Activated CD4-positive, alpha-beta T cell treated with anti-CD3 and anti-CD28 coated beads, Interleukin-2, Interleukin-6, amounts not matched to agents 100 ng/mL and 50 ng/mL, durations not matched to agents 16 hours and 8 hours (primary cell): ENCODE measurements at regions not wholly inside any gene's neighbourhood (a gene's known extent, or its start where the extent isn't known, plus 50 kb on each side); places are given as distances from the start of the nearest gene placed in this dataset.
"Not testable (repeated sequence)": the region's sequence is repeated elsewhere in the genome, so short reads cannot be mapped to it uniquely, and the experiment has no call there.

Experiments used
- DNase-seq: peaks from one replicate; pipeline ENCODE4 v3.0.0-alpha.2; 2020

DNA sequence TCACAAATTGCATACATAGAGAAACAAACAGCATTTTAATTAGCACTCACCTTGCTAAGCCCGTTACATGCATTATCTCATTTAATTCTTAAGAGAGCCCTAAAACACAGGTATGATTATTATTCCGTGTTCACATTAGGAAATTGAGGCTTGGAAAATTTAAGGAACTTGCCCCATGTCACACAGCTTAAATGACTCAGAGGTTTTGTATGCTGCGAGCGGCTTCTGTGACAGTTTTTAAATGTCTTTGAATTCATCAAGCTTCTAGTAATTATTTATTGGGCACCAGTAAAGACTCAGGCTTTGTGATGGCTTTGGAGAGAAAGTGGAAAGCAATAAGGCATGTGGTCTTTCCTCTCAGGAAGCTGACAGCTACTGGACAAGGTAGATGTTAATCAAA is 166.7 kb upstream of the THBS1 start:
- DNase-seq = no peak

DNA sequence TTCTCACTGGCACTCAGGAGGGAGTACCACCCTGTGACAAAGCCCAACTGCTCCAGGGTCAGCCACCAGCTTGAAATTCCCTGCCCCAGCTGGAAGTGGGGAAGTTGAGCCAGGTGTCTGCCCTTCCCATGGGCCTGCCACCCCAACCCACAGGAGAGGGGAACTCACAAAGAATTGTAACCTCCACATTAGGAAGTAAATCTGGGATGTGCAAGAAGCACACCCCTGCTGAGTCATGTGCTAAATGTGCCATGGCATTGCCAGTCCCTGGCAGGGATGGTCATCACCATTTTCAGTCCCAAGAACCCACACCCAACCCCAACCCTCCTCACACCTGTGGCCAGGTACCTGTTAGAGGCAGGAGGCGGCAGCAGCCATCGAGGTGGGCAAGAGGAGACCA is 165.2 kb upstream of the THBS1 start:
- no peak for DNase-seq

DNA sequence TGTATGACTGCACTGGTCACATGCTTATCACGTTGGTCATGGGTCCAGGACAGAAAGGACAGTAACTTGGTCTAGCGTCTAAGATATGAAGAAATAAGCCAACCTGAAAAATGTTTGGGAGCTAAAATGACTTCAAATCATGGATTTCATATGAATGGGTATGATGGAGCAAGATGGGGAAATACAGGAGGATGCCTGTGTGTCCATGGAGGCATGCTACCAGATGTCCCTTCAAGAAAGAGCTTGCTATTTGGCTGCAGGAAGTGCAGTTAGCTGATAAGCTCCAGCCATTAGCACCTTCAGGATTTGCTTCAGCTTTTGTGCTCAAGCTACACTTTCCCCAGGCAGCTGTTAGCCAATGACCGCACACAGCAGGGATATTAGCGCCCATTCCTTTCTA is 164.6 kb upstream of the THBS1 start:
- no peak for DNase-seq

DNA sequence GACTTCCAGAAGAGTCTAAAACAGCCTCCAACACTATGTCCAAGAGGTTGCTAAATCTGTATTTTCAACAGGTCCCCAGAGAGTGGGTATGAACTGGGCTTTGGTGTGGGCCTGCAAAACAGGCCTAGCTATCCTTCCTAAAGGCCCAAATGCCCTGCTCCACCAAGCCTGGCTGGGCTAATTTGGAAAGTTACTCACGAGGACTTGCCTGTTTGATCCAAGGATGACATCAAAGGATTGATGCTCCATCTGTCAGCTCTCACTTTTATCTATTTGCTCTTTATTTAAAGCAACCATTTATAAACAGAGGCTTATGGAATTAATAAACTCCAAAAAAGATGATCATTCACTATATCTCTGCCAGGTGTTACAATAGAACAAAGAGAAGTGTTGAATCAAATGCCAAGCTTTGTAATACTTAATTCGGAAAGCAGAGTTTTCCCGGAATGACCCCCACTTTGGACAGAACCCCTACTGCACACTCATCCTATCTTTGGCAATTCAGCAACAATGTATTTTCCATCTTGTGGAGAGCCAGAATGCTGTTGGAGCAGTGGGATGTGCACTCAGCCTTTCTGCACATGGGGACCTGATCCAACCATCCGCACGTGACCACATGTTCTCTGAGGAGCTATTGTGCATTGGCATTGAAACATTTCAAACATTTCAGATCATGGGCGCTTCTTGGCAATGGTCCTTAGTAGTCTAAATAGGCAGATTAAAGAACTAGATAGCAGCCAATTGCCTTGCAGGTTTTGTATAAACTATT is 163.3 kb upstream of the THBS1 start:
- no peak for DNase-seq

DNA sequence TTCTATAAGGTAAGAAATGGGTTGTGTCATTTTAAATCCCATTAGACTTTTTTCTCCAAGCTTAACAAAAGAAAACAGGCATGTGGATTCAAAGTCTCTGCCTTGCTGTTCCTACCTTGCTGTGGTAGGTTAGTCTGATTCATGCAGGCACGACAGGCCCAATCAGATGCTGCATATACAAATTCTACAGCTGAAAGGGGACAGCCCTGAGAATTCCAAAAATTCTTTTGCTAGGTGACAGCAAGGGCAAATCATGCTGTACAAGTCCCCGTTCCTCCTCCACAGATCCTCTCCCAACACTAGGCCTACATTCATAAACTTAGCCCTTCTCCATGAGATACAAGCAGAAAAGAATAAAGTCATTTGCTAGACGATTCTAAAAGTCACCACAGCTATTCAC is 161.2 kb upstream of the THBS1 start:
- no peak for DNase-seq

DNA sequence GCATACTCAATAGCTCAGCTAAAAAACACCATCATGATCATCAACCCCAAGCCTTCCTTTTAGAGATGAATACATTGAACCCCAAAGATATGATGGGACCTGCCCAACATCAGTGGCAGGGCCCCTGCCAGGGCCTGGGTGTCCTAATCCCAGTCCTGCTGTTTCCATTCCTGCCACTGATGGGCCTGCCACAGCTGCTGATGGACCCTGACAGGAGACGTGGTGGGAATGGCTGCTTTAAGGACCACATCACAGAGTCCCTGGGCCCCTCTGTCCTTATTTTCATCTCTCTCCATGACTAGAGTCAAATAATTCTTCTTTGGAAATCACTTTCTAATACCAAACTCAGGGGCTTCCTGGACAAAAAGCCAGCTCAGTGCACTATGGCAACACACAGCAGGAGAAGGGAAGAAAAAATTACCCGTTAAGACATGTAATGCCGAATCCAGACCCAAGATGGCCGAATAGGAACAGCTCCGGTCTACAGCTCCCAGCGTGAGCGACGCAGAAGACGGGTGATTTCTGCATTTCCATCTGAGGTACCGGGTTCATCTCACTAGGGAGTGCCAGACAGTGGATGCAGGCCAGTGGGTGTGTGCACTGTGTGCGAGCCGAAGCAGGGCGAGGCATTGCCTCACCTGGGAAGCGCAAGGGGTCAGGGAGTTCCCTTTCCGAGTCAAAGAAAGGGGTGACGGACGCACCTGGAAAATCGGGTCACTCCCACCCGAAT is 160.6 kb upstream of the THBS1 start:
- not testable (repeated sequence) for DNase-seq

DNA sequence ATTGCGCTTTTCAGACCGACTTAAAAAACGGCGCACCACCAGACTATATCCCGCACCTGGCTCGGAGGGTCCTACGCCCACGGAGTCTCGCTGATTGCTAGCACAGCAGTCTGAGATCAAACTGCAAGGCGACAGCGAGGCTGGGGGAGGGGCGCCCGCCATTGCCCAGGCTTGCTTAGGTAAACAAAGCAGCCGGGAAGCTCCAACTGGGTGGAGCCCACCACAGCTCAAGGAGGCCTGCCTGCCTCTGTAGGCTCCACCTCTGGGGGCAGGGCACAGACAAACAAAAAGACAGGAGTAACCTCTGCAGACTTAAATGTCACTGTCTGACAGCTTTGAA is 160.1 kb upstream of the THBS1 start:
- not testable (repeated sequence) for DNase-seq

DNA sequence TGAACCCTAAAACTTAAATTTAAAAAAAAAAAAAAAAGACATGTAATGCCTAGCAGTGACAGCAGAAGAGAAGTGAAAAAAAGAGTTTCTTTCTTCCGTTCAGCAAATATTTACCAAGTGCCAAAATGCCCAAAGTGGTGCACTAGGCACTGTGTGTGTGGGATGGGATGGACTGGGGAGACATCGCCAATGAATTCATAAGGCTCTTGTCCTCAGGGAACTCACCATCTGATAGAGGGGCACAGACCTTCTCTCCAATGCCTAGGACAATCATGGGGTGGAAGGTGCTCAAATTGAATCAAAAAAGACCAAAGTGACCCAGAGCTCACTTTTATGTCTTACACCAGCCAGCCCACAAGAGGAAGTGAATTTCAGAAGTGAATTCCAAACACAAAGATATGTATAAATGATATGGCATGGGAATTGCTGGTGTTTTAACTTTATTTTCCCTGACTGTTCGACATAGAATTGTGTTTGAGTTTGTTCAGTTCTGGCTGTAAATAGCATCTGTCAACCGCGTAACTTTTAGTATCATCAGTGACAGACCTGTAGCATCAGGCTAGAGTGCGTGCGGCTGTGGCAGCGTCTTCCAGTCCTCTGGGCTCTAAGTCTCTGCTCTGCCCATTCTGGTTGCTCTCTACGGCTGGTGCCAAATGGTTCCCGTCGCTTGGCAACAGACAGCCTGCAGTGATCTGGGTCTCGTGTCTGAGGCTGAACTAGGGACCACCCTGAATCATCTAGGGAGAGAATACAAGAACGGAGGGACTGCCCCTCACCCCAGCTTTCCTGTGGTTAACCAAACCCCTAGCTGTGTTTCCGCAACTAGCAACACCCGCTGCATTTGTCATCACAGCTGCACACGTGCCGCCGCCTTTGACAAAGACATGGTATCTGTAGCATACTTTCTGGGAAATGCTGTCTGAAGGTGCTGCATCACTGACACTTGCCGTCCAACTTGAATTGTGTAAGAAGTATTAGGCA is 154.0 kb upstream of the THBS1 start:
- peak; percentile 92 for DNase-seq

DNA sequence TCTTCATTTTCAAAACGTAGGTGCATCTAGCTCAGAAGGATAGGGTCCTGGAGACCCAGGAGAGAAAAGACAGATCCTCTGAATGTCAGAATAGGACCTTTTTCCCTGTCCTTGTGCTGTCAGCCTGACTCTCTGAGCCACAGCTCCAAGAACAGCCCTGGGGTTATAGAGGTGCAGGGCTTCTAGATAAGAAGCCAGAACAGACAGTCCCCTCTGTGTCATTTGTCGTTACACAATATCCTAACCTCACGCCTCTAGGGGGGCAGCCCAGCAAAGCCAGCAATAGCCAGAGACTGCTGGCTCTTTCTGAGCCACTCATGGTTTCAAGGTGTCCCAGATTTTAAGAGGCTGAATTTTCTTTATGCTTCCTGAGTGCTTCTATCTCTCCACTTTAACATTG is 153.2 kb upstream of the THBS1 start:
- no peak for DNase-seq

DNA sequence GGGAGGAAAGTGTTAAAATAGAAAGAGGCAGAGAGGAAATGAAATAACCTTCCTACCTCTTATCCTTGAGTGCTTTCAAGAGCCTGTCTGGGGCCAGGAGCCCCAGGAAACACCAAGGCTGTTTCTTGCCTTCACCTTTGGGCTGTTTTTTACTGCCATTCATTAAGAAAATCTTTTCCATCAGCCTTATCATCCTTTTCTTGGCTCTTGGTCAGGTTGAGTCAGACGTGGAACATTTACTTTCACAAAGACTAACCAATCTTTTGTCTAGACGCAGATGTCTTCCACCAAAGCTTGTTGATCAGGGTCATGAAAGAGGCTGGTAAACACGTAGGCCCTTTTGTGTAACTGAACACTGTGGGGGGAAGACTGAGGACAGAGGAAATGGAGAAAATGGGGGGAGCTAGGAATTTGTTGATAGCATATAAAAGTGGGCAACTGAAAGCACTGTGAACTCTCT is 151.0 kb upstream of the THBS1 start:
- DNase-seq = peak; percentile 71

DNA sequence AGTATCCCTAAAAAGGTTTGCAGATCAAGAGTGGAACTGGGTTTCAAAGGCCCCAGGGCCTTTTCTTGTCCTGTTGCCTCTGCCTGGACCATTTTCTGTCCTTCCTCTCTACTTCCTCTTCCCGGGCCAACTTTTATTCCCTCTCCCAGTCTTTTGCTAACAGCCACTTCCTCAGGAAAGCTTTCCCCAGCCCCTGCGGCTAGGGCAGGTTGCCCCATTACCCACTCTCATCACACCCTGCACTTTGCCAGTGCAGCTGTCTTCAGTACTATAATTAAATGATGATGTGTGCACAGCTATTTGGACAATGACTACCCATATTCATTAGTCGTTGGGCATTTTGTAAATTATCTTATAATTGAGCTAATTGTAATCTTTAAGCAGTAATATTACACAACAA is 150.5 kb upstream of the THBS1 start:
- DNase-seq = no peak

DNA sequence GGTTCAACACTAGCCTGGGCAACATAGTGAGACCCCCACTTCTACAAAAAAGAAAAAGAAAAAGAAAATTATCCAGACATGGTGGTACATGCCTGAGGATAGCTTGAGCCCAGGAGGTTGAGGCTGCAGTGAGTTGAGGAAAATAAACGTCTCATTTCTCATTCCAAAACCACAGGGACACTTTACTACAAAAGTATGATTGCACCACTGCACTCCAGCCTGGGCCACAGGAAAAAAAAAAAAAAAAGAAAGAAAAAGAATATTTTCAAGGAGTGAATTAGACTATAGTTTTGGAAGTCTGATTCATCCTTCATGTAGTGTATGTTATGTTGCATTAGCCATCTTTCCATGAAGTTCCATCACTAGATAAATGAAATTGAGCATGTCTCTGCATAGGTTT is 149.5 kb upstream of the THBS1 start:
- no peak for DNase-seq

DNA sequence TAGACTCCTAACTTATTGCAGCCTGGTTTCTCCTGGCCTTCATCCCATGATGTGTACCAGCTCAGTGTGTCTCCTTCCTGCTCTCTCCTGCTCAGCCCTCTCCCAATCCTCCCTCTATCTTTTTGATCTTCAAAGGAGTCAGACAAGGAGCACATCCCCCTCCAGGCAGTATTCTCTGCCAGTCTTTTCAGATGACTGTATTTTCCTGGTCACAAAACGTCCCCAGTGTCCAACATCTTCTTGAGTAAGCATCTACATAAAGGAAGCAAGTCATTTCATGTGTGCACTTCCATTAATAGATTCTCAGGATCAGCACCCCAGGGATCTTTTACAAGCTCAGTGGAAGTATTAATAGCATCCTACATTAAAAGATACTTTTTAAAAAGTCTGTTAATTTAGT is 148.9 kb upstream of the THBS1 start:
- DNase-seq = no peak

DNA sequence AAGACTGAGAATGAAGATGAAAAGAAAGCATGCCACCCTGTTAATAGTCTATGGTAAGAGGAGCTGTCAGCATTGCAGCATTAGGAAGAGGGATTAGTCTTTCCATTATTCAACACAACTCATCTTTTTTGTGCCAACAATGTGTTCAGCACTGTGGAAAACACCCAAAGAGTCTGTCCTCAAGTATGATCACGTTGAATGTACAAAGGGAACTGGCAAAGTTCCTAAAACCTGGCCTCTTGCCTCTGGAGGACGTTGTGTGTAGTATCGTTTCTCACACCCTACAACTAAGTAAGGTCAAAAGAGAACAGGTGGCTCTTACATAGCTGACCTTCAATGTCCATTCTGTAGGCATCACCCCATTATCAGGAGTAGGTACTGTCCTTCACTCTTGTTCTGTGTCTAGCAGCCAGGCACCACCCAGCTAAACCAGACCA is 147.9 kb upstream of the THBS1 start:
- DNase-seq = no peak

DNA sequence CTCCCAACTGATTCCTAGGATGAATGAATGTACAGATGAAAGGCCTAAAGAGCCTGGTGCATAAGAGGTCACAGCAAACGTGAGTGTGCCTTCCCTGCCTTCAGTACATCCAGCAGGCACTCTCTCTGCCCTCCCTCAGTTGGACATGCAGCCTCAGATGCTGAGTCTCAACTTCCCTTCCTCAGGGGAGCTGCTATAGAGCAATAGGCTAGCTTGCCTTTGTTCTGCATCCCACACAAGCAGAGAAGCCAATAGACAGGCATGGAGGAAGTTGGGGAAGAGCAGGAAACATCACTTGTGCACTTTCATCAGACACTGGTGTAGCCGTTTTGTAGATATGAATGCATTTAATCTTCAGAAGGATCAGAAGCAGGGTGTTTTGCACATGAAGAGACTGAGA is 147.5 kb upstream of the THBS1 start:
- DNase-seq = no peak

DNA sequence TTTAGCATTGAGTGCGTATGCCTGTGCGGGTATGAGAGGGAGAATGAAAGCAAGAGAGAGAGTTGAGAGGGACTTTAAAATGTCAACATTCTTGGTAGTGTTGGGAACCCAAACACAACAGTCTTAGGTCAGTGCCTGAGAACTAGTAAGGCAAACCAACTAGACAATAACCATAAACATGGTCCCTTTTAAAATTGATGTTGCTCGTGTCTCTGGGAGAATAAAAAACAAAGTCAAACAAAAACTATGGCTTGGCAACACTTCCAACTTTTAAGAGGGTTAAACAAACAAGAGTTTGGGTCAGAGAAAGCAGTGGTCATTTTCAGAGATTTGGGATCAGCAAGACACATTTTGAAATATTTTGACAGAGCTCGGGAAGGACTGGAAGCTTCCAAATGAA is 146.7 kb upstream of the THBS1 start:
- no peak for DNase-seq

DNA sequence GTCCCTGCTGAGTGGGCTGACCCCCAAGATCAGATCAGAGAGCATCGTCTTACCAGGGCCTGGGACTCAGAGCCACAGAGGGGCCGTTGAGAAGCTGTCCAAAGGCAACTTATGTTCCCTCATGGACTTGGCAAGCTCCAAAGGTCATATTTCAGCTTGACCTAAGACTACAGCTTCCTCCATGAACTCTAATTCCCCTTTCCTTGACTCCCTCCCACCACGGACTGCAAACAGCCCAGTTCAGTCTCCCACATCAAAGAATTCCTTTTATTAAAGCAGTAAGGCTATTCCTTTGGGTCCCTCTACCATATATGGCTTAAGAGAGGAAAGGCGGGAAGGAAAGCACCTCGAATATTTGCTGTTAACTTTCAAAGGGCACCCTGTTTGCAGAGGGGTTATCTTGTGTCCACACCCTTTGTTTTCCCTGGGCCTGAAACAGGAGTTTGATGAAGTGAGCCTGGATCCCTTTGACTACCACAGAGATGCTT is 146.1 kb upstream of the THBS1 start:
- DNase-seq = no peak

DNA sequence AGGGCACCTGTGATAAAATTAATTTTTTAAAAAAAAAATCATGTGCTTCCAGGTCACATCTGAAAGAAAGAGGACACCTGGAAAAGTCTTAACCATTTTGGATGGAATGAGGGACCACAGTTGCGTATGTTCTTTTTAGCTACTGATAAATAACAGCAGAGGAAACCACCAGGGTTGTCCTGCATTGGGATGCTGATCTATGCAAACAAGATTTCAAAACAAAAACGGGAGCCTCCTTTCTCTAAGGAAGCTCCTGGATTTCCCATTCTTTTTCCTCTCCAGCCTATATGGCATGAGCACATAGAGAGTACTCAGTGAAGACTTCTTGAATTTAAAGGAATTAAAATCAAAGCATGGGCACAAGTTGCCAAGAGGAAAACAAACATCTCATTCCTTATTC is 145.6 kb upstream of the THBS1 start:
- DNase-seq = no peak

DNA sequence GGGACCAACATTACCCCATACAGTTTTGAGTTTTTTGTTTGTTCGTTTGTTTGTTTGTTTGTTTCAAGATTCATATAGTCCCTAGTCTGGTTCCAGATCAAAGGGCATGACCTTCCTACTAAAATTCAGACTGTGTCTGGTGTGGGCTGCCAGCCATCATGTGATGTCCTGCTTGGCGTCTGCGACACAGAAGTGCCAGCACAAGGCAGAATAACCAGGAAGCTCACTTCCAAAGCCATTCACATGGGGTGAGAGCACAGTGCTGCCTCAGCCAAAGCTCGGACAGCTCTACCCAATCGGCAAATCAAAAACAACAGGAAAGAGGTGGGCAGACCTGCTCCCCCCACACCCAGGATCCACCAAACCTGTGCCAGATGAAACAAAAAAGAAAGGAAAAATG is 142.6 kb upstream of the THBS1 start:
- no peak for DNase-seq

DNA sequence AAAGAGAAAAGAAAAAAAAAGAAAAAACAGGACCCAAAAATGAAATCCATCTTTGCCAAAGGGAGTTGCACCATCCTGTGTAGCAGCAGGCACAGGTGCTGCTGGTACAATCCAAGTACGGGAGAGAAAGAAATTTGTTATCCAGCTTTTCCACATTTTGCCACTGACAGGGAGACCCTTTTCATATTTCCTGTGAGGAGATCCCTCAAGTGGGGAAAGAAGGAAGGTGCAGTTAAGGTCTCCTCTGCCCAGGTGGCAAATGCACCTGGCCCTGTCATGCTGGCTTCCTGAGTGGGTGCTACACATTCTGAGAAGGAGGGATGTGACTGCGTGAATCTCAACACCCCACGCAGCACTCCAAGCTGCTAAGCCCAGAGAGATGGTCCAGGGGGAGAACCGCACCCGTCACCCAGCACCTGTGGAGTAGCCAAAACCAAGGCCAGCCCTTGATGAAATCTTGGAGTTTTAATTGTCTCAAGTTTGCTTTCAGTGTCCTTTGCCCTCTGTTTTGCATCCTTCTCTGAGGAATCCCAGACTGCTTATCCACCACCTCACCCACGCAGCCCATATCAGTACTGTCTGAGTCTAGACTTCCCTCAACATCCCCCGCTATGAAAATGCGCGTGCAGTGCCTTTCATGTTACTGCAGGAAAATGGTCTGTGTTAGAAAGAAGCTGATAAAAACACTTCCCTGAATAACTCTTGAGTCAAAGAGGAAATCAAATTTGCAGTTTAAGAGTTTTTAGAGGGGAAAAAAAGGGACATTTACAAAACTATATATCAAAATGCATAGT is 141.9 kb upstream of the THBS1 start:
- no peak for DNase-seq

DNA sequence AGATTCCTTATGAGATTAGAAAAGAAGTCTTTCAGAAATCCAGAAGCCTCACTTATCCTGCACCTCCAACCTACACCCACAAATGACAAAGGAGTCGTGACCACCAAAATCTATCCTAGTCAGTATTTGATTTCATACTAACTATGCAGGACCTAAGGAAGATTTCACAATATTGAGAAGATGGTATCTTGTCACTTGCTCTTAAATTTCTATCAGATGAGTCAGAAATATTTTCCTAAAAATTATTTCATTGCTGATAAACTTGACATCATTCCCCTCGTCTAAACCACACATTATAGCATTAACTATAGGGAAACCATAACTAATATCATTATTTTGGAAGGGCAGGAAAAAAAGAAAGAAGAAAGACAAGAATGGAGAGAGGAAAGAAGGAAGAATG is 138.0 kb upstream of the THBS1 start:
- no peak for DNase-seq

DNA sequence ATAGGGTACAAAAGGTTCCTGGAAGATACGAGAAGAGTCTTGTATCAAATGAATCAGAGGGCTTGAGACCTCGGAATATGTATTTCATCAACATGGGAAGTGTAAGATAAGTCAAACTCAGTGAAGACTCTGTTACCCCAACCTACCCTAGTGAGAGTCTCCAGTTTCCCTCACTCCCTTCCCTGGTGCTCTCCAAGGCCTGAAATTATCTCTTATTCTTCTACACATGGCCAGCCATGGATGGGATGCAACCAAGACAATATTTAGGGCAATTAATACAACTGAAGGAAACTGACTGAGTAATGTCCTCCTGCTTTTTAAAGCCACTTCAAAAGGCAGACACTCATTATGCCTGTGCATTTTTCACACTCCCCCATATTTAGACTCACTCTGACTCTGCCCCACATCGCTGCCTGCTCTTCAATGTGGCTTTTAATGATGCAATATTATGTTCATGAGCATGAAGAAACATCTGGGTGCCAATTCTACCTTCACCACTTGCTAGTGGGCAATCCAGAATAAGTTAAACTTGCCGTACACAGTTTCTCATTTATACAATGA is 137.1 kb upstream of the THBS1 start:
- DNase-seq = no peak
